ENCODE measurements at regions not wholly inside any gene's neighbourhood (a gene's known extent, or its start where the extent isn't known, plus 50 kb on each side); places are given as distances from the start of the nearest gene placed in this dataset.
A peak's percentile ranks its signal among the peaks of the same experiment; 100 is the strongest.

DNA sequence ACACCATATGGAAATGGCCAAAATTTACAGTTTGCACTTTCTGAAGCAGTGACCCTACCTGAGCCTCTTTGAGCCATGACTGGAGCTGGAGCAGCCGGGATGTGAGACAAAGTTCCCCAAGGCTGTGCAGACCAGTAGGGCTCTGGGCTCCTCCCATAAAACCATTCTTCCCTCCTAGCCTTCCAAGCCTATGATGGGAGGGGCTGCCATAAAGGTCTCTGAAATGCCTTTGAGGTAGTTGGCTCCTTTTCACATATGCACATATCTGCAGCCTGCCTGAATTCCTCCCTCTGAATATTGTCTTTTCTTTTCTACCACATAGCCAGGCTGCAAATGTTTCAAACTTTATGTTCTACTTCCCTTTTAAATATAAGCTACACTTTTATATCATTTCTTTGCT lies 516.6 kb upstream of the POM121L12 start:
- TF ChIP-seq, protein P1, sequence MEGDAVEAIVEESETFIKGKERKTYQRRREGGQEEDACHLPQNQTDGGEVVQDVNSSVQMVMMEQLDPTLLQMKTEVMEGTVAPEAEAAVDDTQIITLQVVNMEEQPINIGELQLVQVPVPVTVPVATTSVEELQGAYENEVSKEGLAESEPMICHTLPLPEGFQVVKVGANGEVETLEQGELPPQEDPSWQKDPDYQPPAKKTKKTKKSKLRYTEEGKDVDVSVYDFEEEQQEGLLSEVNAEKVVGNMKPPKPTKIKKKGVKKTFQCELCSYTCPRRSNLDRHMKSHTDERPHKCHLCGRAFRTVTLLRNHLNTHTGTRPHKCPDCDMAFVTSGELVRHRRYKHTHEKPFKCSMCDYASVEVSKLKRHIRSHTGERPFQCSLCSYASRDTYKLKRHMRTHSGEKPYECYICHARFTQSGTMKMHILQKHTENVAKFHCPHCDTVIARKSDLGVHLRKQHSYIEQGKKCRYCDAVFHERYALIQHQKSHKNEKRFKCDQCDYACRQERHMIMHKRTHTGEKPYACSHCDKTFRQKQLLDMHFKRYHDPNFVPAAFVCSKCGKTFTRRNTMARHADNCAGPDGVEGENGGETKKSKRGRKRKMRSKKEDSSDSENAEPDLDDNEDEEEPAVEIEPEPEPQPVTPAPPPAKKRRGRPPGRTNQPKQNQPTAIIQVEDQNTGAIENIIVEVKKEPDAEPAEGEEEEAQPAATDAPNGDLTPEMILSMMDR (IDR thresholded peaks at IDR 0.05; ENCODE audit: insufficient read depth, low read depth, low read length, missing control alignments) = no peak
- DNase-seq (ENCODE audit: low read depth) = no peak
- H3K4me3 ChIP-seq (ENCODE audit: low read length) = no peak overlapping the region

DNA sequence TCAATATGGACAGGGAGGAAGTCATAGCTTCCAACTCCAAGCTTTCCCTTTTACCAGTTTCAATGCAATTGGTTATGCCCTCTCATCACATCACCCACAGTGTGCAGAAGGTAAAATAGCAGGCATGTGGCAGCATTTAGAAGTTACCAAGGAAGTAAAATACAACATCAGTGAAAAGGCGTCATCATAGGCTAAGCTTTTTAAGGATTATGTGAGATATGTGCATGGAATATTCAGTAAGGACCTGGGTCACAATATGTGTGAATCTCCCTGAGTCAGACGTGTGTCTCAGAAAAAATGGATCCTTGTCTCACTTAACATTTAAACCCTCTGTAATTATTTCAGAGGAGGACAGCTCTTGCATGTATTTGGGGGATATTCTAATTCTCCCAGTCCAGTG lies 522.8 kb upstream of the POM121L12 start:
- no peak for DNase-seq (ENCODE audit: low read depth)
- H3K4me3 ChIP-seq (ENCODE audit: low read length) = no peak overlapping the region
- TF ChIP-seq, protein P1 (IDR thresholded peaks at IDR 0.05; ENCODE audit: insufficient read depth, low read depth, low read length, missing control alignments) = no peak

DNA sequence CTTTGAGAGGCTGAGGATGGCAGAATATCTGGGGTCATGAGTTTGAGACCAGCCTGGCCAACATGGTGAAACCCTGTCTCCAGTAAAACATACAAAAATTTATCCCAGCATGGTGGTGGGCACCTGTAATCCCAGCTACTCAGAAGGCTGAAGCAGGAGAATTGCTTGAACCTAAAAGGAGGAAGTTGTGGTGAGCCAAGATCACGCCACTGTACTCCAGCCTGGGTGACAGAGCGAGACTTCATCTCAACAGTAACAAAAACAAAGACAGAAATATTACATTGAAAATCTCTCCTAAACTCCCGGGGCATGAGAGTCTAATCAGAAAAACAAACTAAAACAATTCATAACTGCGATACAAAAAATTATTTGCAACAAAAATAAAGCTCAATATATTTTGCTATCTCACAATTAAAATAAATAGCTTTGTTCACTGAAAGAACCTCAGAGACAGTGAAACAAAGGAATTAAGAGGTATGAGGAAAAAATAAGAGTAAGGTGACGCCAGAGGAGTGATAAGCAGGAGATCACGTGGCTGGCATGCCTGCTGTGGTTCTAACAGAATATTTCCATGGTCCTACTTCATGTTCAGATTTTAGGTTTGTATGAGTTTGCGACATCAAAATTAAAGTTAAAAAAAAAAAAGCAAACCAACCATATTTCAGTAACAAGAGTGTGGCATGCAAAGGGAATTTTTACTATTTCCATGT lies 527.7 kb upstream of the POM121L12 start:
- H3K4me3 ChIP-seq (ENCODE audit: low read length) = no peak overlapping the region
- TF ChIP-seq, protein P1 (IDR thresholded peaks at IDR 0.05; ENCODE audit: insufficient read depth, low read depth, low read length, missing control alignments) = no peak
- DNase-seq (ENCODE audit: low read depth) = no peak

DNA sequence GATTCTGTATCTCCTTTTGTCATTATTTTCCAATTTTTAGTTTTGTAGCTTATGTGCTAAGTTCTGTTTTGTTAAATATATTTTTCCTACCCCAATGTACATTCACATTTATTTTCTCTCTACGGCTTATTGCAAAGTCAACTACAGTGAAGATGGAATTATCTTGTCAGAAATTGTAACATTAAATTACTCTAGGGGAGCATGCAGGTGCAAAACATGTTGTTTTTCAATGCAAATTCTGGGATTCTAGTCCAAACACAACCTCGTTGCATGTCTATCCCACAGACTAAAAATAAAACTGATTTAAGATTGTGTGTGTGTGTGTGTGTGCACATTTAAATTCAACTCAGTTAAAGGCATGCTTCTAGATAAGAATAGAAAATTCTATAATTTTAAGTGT lies 529.1 kb upstream of the POM121L12 start:
- TF ChIP-seq, protein P1 (IDR thresholded peaks at IDR 0.05; ENCODE audit: insufficient read depth, low read depth, low read length, missing control alignments) = no peak
- H3K4me3 ChIP-seq (ENCODE audit: low read length) = no peak overlapping the region
- no peak for DNase-seq (ENCODE audit: low read depth)

DNA sequence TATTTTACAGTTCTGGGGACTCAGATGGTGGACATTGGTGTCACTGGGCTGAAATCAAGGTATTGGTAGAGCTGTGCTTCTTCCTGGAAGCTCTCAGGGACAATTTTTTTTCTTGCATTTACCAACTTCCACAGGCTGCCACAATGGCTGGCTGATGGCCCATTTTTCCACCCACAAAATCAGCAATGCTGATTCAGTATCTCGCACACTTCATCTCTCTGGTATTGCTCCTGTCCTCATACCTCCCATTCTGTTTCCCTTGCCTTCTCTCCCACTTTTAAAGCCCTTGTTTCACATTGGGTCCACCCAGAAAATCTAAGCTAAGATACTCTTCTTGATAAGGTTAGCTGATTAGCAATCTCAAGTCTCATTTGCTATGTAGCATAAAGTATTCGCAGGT lies 530.9 kb upstream of the POM121L12 start:
- TF ChIP-seq, protein P1 (IDR thresholded peaks at IDR 0.05; ENCODE audit: insufficient read depth, low read depth, low read length, missing control alignments) = no peak
- peak; percentile 56 for DNase-seq (ENCODE audit: low read depth)
- no peak overlapping the region for H3K4me3 ChIP-seq (ENCODE audit: low read length)

DNA sequence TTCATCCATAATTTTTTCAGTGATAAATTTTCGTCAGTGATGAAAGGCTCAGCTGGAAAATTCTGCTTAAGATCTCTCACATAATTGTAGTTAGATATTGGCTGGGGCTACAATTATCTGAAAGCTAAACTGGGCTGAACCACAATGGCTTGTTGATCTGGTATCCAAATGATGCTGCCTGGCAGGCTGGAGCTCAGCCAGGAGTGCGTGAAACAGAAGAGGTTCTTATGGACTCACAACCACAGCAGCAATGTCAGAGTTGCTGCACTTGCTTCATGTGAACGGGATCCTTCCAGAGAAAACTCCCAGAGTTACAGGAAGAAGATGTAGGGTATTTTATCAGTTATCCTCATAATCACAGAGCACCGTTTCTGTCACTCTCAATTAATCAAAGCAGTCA lies 533.2 kb upstream of the POM121L12 start:
- no peak overlapping the region for H3K4me3 ChIP-seq (ENCODE audit: low read length)
- DNase-seq (ENCODE audit: low read depth) = no peak
- TF ChIP-seq, protein P1 (IDR thresholded peaks at IDR 0.05; ENCODE audit: insufficient read depth, low read depth, low read length, missing control alignments) = no peak

DNA sequence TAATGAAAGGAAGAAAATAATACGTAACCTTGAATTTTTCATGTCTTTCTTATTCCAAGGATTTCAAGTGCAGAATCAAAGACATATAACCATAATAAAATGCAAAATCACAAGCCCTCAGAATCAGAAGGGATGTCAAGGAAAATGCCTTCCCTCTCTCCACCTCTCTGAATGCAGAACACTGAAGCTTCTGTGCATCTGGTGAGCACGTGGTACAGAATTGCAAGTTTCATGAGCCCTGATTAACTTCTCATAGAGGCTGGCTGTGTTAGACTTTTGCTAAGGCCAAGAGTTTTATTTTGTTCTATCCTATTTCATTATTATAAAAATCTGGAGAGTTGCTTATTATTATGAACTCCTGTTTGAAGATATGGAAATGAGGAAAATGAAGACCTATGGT lies 533.7 kb upstream of the POM121L12 start:
- H3K4me3 ChIP-seq (ENCODE audit: low read length) = no peak overlapping the region
- no peak for DNase-seq (ENCODE audit: low read depth)
- TF ChIP-seq, protein P1 (IDR thresholded peaks at IDR 0.05; ENCODE audit: insufficient read depth, low read depth, low read length, missing control alignments) = no peak

Measured in epithelial cell of esophagus (primary cell).